Epithelial cell of proximal tubule (primary cell): ENCODE measurements at regions not wholly inside any gene's neighbourhood (a gene's known extent, or its start where the extent isn't known, plus 50 kb on each side); places are given as distances from the start of the nearest gene placed in this dataset.

Experiments used
- DNase-seq: peaks from one replicate; pipeline ENCODE4 v3.0.0-alpha.2; 2011; ENCODE audit warnings: low read depth
- H3K4me3 ChIP-seq: 2 replicates; pipeline ENCODE4 v1.5.1; 2011; ENCODE audit warnings: low read depth, mild to moderate bottlenecking, low read length
- TF ChIP-seq, protein P1 (sequence below): conservative IDR thresholded peaks from 2 replicates; pipeline ENCODE4 v1.5.1; 2012; ENCODE audit warnings: low read depth, mild to moderate bottlenecking, low read length

DNA sequence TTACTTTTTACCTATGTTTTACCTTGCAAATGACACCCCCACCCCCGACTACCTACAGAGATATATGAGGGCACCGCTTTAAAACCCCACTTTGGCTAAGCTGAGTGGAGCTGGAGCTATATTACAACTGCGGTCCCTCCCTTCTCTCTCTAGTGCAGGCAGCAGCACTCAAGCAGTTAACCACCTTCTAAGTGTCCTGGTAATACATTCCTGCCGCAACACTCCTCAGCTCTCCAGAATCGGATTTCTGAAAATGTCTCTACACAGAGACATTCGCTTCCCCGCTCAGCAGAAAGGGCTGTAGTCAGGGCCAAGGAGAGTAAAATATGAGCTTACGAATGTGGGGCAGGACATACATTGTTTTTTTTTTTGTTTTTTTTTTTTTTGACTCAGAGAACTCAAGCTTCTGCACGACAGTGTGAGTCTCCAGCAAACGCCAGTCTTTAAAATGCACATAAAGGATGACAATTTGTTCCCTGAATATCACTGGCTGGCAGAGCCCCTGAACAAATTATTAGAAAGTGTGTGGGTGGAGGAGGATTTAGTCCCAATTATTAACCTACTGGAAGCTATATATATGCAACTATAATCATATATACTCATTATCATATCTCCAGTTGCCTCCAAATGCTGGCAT lies 287.0 kb upstream of the TET2 start:
- no peak for DNase-seq
- TF ChIP-seq, protein P1, sequence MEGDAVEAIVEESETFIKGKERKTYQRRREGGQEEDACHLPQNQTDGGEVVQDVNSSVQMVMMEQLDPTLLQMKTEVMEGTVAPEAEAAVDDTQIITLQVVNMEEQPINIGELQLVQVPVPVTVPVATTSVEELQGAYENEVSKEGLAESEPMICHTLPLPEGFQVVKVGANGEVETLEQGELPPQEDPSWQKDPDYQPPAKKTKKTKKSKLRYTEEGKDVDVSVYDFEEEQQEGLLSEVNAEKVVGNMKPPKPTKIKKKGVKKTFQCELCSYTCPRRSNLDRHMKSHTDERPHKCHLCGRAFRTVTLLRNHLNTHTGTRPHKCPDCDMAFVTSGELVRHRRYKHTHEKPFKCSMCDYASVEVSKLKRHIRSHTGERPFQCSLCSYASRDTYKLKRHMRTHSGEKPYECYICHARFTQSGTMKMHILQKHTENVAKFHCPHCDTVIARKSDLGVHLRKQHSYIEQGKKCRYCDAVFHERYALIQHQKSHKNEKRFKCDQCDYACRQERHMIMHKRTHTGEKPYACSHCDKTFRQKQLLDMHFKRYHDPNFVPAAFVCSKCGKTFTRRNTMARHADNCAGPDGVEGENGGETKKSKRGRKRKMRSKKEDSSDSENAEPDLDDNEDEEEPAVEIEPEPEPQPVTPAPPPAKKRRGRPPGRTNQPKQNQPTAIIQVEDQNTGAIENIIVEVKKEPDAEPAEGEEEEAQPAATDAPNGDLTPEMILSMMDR, result no peak
- H3K4me3 ChIP-seq, result no peak overlapping the region

DNA sequence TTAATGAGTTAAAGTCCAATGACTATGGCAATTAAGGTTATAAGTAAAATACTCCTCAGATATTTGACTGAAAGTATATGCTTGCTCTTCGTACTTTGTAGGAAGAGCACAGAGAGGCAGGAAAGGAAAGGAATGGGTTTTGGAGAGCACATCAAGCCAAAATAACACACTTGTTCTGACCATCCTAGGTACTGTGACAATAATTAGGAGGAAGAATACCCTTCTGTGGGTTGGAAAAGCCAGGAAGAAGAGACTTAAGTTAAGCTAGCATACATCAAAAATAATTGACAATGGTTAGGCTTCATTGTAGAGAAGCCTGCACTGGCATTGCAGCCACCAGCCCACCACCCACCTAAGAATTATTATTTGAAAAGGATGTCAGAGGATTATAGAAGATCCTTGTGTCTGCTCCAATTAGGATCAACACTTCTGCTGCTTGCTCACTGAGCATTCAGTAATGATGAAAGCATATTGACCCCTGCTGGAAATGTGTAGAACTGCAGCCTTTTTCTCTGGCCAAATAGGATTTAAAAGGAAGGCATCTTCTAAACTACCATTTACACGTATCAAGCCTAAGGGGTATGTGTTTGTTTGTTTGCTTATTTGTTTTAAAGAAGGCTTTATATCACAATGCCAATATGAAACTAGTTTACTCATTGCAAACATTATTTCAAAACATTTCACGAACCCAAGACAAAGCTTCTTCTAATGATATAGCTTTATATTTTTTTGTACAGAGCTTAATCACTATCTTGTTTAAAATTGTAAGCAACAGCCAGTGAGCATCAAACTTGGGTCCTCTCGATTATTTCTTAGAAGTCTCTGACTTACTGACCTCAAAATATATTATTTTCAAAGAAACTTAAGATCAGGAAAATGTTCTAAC lies 286.2 kb upstream of the TET2 start:
- H3K4me3 ChIP-seq, result no peak overlapping the region
- TF ChIP-seq, protein P1, result peak; percentile 94
- DNase-seq, result peak; percentile 52

DNA sequence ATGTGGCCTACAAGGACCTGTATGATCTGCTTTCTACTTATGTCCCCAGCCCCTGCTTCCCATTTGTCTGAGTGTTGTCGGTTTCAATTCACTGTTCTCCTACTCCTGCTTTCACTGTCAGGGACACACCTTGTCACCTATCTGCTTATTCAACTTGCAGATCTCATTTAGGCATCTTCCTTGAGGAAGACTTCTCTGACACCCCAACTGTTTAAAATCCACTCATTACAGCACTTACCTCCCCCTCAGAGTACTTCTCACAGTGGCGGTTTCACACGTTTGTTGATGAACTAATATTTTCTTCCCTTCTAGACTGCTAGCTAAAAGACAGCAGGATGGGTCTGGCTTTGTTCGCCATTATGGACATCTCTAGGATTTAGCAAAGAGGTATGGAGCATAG lies 279.9 kb upstream of the TET2 start:
- DNase-seq, result no peak
- TF ChIP-seq, protein P1, result no peak
- H3K4me3 ChIP-seq, result no peak overlapping the region

DNA sequence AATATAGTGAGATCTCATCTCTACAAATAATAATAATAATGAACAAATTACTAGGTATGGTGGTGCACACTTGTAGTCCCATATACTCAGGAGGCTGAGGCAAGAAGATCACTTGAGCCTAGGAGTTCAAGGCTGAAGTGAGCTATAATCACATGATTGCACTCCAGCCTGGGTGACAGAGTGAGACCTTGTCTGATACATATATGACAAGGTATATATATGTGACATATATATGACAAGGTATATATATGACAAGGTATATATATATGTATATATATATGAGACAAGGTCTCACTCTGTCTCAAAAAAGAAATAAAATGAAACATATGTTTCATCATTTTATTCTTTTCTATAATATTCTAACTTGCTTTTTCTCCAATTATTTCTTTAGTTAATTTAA lies 278.1 kb upstream of the TET2 start:
- TF ChIP-seq, protein P1, result no peak

GRCh38 chr4:104868958-104869357 lies 277.7 kb upstream of the TET2 start:
- H3K4me3 ChIP-seq, result no peak overlapping the region
- DNase-seq, result no peak
- TF ChIP-seq, protein P1, result no peak

More for the DNA sequence above, 278.1 kb upstream of the TET2 start:
- no peak for DNase-seq
- no peak overlapping the region for H3K4me3 ChIP-seq

GRCh38 chr4:104869831-104870230 lies 276.8 kb upstream of the TET2 start:
- no peak for DNase-seq
- TF ChIP-seq, protein P1, result no peak
- H3K4me3 ChIP-seq, result no peak overlapping the region
